Liver (tissue), 3 donors: ENCODE measurements at regions not wholly inside any gene's neighbourhood (a gene's known extent, or its start where the extent isn't known, plus 50 kb on each side); places are given as distances from the start of the nearest gene placed in this dataset.

Experiments
- ATF3 ChIP-seq: IDR thresholded peaks from 2 replicates; pipeline ENCODE4 v1.6.1; 2016; ENCODE audit warnings: antibody characterized with exemption
- EGR1 ChIP-seq, 2 donors: IDR thresholded peaks; 2 replicates each; pipeline ENCODE4 v1.6.1; 2016 to 2018; ENCODE audit warnings: antibody characterized with exemption in 2 of 2, low read depth in 2 of 2
- FOXA1 ChIP-seq: IDR thresholded peaks from 2 replicates; pipeline ENCODE4 v1.6.1; 2016; ENCODE audit warnings: antibody characterized with exemption
- FOXA2 ChIP-seq: IDR thresholded peaks from 2 replicates; pipeline ENCODE4 v1.6.1; 2016; ENCODE audit warnings: antibody characterized with exemption
- GABPA ChIP-seq, 2 donors: IDR thresholded peaks in 1 of 2; conservative IDR thresholded peaks in 1 of 2; 2 replicates each; pipeline ENCODE4 v1.6.1; 2016; ENCODE audit warnings: antibody characterized with exemption in 2 of 2, mild to moderate bottlenecking in 1 of 2, moderate library complexity in 1 of 2
- NR2F2 ChIP-seq: IDR thresholded peaks from 2 replicates; pipeline ENCODE4 v1.6.1; 2016; ENCODE audit warnings: antibody characterized with exemption
- RAD21 ChIP-seq, 2 donors: IDR thresholded peaks; 2 replicates each; pipeline ENCODE4 v1.6.1; 2016; ENCODE audit warnings: antibody characterized with exemption in 2 of 2, mild to moderate bottlenecking in 2 of 2
- REST ChIP-seq: IDR thresholded peaks from 2 replicates; pipeline ENCODE4 v1.6.1; 2016; ENCODE audit warnings: antibody characterized with exemption, mild to moderate bottlenecking
- TAF1 ChIP-seq: conservative IDR thresholded peaks from 2 replicates; pipeline ENCODE4 v1.6.1; 2016; ENCODE audit warnings: antibody characterized with exemption, mild to moderate bottlenecking
- YY1 ChIP-seq: IDR thresholded peaks from 2 replicates; pipeline ENCODE4 v1.6.1; 2016; ENCODE audit warnings: antibody characterized with exemption, mild to moderate bottlenecking
- ZBTB33 ChIP-seq: IDR thresholded peaks from 2 replicates; pipeline ENCODE4 v1.6.1; 2016; ENCODE audit warnings: antibody characterized with exemption
- TF ChIP-seq, protein P1 (sequence below): fragments of 150-350 bp; IDR thresholded peaks from 2 replicates; pipeline ENCODE4 v1.5.1; 2017; ENCODE audit warnings: improper control_type of control experiment, low read depth, low read length; ENCODE audit not compliant: missing input control
- TF ChIP-seq, protein P2 (sequence below): IDR thresholded peaks from 2 replicates; pipeline ENCODE4 v1.6.1; 2016; ENCODE audit warnings: antibody characterized with exemption
- donor health status: healthy.
- donor health status: healthy.

- TF ChIP-seq, protein P1, sequence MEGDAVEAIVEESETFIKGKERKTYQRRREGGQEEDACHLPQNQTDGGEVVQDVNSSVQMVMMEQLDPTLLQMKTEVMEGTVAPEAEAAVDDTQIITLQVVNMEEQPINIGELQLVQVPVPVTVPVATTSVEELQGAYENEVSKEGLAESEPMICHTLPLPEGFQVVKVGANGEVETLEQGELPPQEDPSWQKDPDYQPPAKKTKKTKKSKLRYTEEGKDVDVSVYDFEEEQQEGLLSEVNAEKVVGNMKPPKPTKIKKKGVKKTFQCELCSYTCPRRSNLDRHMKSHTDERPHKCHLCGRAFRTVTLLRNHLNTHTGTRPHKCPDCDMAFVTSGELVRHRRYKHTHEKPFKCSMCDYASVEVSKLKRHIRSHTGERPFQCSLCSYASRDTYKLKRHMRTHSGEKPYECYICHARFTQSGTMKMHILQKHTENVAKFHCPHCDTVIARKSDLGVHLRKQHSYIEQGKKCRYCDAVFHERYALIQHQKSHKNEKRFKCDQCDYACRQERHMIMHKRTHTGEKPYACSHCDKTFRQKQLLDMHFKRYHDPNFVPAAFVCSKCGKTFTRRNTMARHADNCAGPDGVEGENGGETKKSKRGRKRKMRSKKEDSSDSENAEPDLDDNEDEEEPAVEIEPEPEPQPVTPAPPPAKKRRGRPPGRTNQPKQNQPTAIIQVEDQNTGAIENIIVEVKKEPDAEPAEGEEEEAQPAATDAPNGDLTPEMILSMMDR, result no peak
- TF ChIP-seq, protein P2, sequence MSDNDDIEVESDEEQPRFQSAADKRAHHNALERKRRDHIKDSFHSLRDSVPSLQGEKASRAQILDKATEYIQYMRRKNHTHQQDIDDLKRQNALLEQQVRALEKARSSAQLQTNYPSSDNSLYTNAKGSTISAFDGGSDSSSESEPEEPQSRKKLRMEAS, result no peak
- TF ChIP-seq GABPA (IDR thresholded peaks at IDR 0.05 in 1 of 2, conservative IDR thresholded peaks at IDR 0.05 in 1 of 2) (no peak), NR2F2 (no peak), YY1 (no peak), TAF1 (no peak), ATF3 (no peak), REST (no peak), FOXA1 (no peak), ZBTB33 (no peak), RAD21 (IDR thresholded peaks at IDR 0.05) (no peak), FOXA2 (no peak), EGR1 (IDR thresholded peaks at IDR 0.05; ENCODE audit: low read depth in 2 of 2) (no peak)
Observed at GRCh38 chr3:31081018-31081662, 186.7 kb upstream of the GADL1 start.
